HEK293 (cell line): ENCODE measurements at regions not wholly inside any gene's neighbourhood (a gene's known extent, or its start where the extent isn't known, plus 50 kb on each side); places are given as distances from the start of the nearest gene placed in this dataset.
A peak's percentile ranks its signal among the peaks of the same experiment; 100 is the strongest.

Experiments
- CTCF ChIP-seq: fragments of 450-650 bp; formaldehyde crosslinking; IDR thresholded peaks from 2 replicates; pipeline ENCODE4 v1.5.1; 2016; ENCODE audit warnings: missing biosample characterization, missing genetic modification characterization
- SP7 ChIP-seq: fragments of 450-650 bp; formaldehyde crosslinking; IDR thresholded peaks from 2 replicates; pipeline ENCODE4 v1.5.1; 2016; ENCODE audit warnings: missing biosample characterization, missing genetic modification characterization
- ZNF513 ChIP-seq: fragments of 450-650 bp; IDR thresholded peaks from 2 replicates; pipeline ENCODE4 v1.5.1; 2018; ENCODE audit warnings: missing biosample characterization, missing genetic modification characterization
- ZNF768 ChIP-seq: fragments of 450-650 bp; formaldehyde crosslinking; IDR thresholded peaks from 2 replicates; pipeline ENCODE4 v1.5.1; 2018; ENCODE audit warnings: missing biosample characterization, mild to moderate bottlenecking, missing genetic modification characterization

GRCh38 chr6:9140172-9140571, 704.8 kb upstream of the SLC35B3 start:
- TF ChIP-seq SP7 (tag by site-specific recombination) (0 out of 2 replicates have a peak, but pooled peaks have one; percentile 46), ZNF513 (tag by site-specific recombination) (no peak), CTCF (no peak), ZNF768 (no peak)
